ENCODE measurements at regions not wholly inside any gene's neighbourhood (a gene's known extent, or its start where the extent isn't known, plus 50 kb on each side); places are given as distances from the start of the nearest gene placed in this dataset.
A peak's percentile ranks its signal among the peaks of the same experiment; 100 is the strongest.

- no peaks in the 10 kb centered on the region for H3K36me3 ChIP-seq (ENCODE audit: control insufficient read depth, insufficient read depth, low read length)
- FAIRE-seq (no peak), DNase-seq (ENCODE audit: low read depth) (no peak)
- H3K27me3 ChIP-seq (ENCODE audit: control insufficient read depth, insufficient read depth, low read length) = no peaks in the 10 kb centered on the region
- no peak overlapping the region for H3K4me3 ChIP-seq (ENCODE audit: low read depth, low read length)
- TF ChIP-seq CTCF (IDR thresholded peaks at IDR 0.05; ENCODE audit: insufficient read depth, low read length, severe bottlenecking) = no peak
Observed at GRCh38 chr13:76610819-76611415, 275.3 kb downstream of the KCTD12 start.

DNA sequence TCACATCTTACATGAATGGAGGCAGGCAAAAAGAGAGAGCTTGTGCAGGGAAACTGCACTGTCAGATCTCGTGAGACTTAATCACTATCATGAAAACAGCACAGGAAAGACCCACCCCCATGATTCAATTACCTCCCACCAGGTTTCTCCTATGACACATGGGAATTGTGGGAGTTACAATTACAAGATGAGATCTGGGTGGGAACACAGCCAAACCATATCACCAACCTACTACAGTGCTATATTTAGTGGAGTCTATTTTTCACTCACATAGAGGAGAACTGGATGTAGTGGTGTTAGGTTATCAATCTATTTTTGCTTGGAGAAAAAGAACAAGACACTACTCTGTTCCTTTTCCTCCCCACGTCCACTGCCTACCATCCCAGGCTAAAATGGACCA lies 276.6 kb downstream of the KCTD12 start:
- Histone ChIP-seq H3K27me3 (ENCODE audit: control insufficient read depth, insufficient read depth, low read length) (no peaks in the 10 kb centered on the region), H3K4me3 (ENCODE audit: low read depth, low read length) (no peak overlapping the region), H3K36me3 (ENCODE audit: control insufficient read depth, insufficient read depth, low read length) (no peaks in the 10 kb centered on the region)
- TF ChIP-seq CTCF (IDR thresholded peaks at IDR 0.05; ENCODE audit: insufficient read depth, low read length, severe bottlenecking) = no peak
- DNase-seq (ENCODE audit: low read depth) (peak; percentile 3), FAIRE-seq (no peak)

DNA sequence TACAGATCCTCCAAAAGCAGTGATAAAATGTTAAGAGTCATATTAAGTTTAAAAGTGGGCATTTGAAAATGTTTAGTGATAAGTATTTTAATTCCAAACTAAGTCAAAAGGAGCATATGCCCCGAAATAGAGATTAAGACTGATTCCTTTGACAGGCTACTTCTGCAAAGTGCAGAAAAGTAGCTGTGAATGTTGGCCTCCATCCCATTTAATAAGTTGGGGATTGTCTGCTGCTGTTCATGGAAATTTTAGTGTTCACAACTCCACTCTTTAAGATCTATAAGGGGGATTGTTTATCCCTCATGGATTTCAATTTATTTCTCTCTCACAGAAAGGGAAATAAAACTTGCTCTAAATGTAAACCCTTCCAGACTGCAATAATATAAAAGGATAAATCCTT lies 278.3 kb downstream of the KCTD12 start:
- no peaks in the 10 kb centered on the region for H3K27me3 ChIP-seq (ENCODE audit: control insufficient read depth, insufficient read depth, low read length)
- FAIRE-seq (no peak), DNase-seq (ENCODE audit: low read depth) (no peak)
- H3K36me3 ChIP-seq (ENCODE audit: control insufficient read depth, insufficient read depth, low read length) = no peaks in the 10 kb centered on the region
- TF ChIP-seq CTCF (IDR thresholded peaks at IDR 0.05; ENCODE audit: insufficient read depth, low read length, severe bottlenecking) = no peak
- H3K4me3 ChIP-seq (ENCODE audit: low read depth, low read length) = no peak overlapping the region

GRCh38 chr13:76600081-76600480 lies 286.1 kb downstream of the KCTD12 start:
- TF ChIP-seq CTCF (IDR thresholded peaks at IDR 0.05; ENCODE audit: insufficient read depth, low read length, severe bottlenecking) = no peak
- Histone ChIP-seq H3K27me3 (ENCODE audit: control insufficient read depth, insufficient read depth, low read length) (no peaks in the 10 kb centered on the region), H3K4me3 (ENCODE audit: low read depth, low read length) (no peak overlapping the region), H3K36me3 (ENCODE audit: control insufficient read depth, insufficient read depth, low read length) (no peaks in the 10 kb centered on the region)
- FAIRE-seq (no peak), DNase-seq (ENCODE audit: low read depth) (no peak)

GRCh38 chr13:76597868-76598267 lies 288.3 kb downstream of the KCTD12 start:
- DNase-seq (ENCODE audit: low read depth) = no peak
- H3K27me3 ChIP-seq (ENCODE audit: control insufficient read depth, insufficient read depth, low read length) = no peaks in the 10 kb centered on the region
- no peak for FAIRE-seq

More at GRCh38 chr13:76597868-76598267, 288.3 kb downstream of the KCTD12 start:
- TF ChIP-seq CTCF (IDR thresholded peaks at IDR 0.05; ENCODE audit: insufficient read depth, low read length, severe bottlenecking) = no peak
- H3K4me3 ChIP-seq (ENCODE audit: low read depth, low read length) = no peak overlapping the region
- no peaks in the 10 kb centered on the region for H3K36me3 ChIP-seq (ENCODE audit: control insufficient read depth, insufficient read depth, low read length)

Data from bronchial epithelial cell (primary cell).